HG03196 (cell line): ENCODE measurements at regions not wholly inside any gene's neighbourhood (a gene's known extent, or its start where the extent isn't known, plus 50 kb on each side); places are given as distances from the start of the nearest gene placed in this dataset.

ENCODE experiments used
- ATAC-seq: cut with Tn5 transposase; IDR thresholded peaks from one replicate; pipeline ENCODE4 v1.9.1; 2021; ENCODE audit not compliant: unreplicated experiment

- ATAC-seq = no peak
Observed at GRCh38 chr18:77439888-77440287, 190.2 kb downstream of the GALR1 start.

GRCh38 chr18:77442393-77442792 lies 192.7 kb downstream of the GALR1 start:
- ATAC-seq = no peak

- ATAC-seq = no peak
Observed at GRCh38 chr18:77444385-77444784, 194.7 kb downstream of the GALR1 start.

GRCh38 chr18:77448046-77448445 lies 198.4 kb downstream of the GALR1 start:
- no peak for ATAC-seq

GRCh38 chr18:77455004-77455403 lies 205.4 kb downstream of the GALR1 start:
- no peak for ATAC-seq

GRCh38 chr18:77457681-77458080 lies 208.0 kb downstream of the GALR1 start:
- ATAC-seq = no peak

GRCh38 chr18:77461062-77461688 lies 211.5 kb downstream of the GALR1 start:
- no peak for ATAC-seq

GRCh38 chr18:77464917-77465316 lies 215.3 kb downstream of the GALR1 start:
- no peak for ATAC-seq

GRCh38 chr18:77466890-77467289 lies 217.2 kb downstream of the GALR1 start:
- no peak for ATAC-seq

- no peak for ATAC-seq
Observed at GRCh38 chr18:77469131-77469530, 219.5 kb downstream of the GALR1 start.

GRCh38 chr18:77470569-77471413 lies 221.1 kb downstream of the GALR1 start:
- ATAC-seq = no peak

GRCh38 chr18:77472509-77472908 lies 222.9 kb downstream of the GALR1 start:
- ATAC-seq = no peak

GRCh38 chr18:77478646-77479442 lies 229.2 kb downstream of the GALR1 start:
- ATAC-seq = no peak

- ATAC-seq = no peak
Observed at GRCh38 chr18:77481541-77481940, 231.9 kb downstream of the GALR1 start.

- ATAC-seq = no peak
Observed at GRCh38 chr18:77482190-77483085, 232.8 kb downstream of the GALR1 start.

GRCh38 chr18:77486985-77487384 lies 237.3 kb downstream of the GALR1 start:
- ATAC-seq = no peak

- no peak for ATAC-seq
Observed at GRCh38 chr18:77487951-77488740, 238.5 kb downstream of the GALR1 start.

- no peak for ATAC-seq
Observed at GRCh38 chr18:77495079-77495478, 245.4 kb downstream of the GALR1 start.

- no peak for ATAC-seq
Observed at GRCh38 chr18:77495982-77496690, 246.5 kb downstream of the GALR1 start.
